ENCODE measurements at regions not wholly inside any gene's neighbourhood (a gene's known extent, or its start where the extent isn't known, plus 50 kb on each side); places are given as distances from the start of the nearest gene placed in this dataset.
A peak's percentile ranks its signal among the peaks of the same experiment; 100 is the strongest.

DNA sequence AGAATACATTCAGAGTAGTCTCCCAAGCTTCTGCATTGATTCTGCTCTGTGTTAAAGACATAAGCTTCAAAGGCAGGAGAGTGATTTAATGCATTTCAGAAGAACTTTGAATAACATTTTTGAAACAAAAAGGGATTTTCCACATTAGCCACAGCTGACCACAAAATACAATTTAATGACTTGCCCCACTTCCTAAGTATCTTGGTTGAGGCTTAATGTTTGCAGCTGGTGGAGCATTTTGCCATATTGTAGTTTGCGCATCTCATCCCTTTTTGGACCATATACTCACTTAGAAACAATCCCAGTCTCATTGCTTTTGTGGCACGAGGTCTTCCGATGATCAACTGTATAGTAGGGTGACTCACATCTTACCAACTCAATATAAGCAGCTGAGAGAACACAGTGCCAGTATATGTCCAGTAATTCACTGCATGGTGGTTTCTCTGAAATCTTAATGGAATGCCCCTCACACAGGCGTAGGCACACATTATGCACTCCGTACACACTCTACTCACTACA lies 455.8 kb upstream of the PTGER4 start:
- Histone ChIP-seq H3K4me3 (no peak overlapping the region), H3K27ac (no peak overlapping the region), H3K36me3 (no peaks in the 10 kb centered on the region), H3K4me1 (peaks cover 0 to 10% (median 0%) of the 10 kb centered on the region in 12 donors), H3K27me3 (no peaks in the 10 kb centered on the region), H3K9me3 (no peaks in the 10 kb centered on the region)
- WGBS, 4 donors: 90 to 98% (median 91%) methylated on average over 5 of the region's 5 CpGs
- intact Hi-C loops (cut with DNase I): no loop called here
- ATAC-seq: no peak
- no peak for DNase-seq
- TF ChIP-seq POLR2A (IDR thresholded peaks at IDR 0.05): no peak
- no peak for TF ChIP-seq CTCF (IDR thresholded peaks at IDR 0.05)

DNA sequence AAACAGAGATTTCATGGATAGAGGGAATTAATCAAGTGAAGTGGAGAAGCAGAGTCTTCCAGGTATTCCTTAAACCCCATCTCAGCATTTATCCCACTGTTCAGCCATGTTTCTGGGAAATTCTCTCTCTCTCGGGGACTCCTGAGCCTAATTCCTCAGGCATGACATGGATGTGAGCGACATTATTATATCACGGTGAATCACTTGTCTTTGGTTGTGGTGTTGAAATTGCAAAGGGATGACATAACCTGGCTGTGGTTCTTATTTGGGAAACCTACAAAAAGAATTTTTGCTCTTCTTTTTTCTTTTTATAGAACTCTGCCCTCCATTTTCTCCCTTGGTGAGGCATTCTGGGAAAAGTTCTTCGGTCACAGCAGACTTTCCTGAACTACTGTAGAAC lies 457.9 kb upstream of the PTGER4 start:
- intact Hi-C loops (cut with DNase I): no loop called here
- no peak for TF ChIP-seq POLR2A (IDR thresholded peaks at IDR 0.05)
- TF ChIP-seq CTCF (IDR thresholded peaks at IDR 0.05): no peak
- Histone ChIP-seq H3K27ac (no peak overlapping the region), H3K4me3 (no peak overlapping the region), H3K4me1 (peaks cover 0 to 10% (median 0%) of the 10 kb centered on the region in 12 donors), H3K36me3 (no peaks in the 10 kb centered on the region), H3K9me3 (no peaks in the 10 kb centered on the region), H3K27me3 (no peaks in the 10 kb centered on the region)
- WGBS, 4 donors: 75 to 87% (median 86%) methylated on average over 4 of the region's 4 CpGs
- DNase-seq (no peak), ATAC-seq (peak in 1 of 4 donors; percentile 62)

- no peak overlapping the region for H3K27ac ChIP-seq
- no peak for ATAC-seq
- intact Hi-C loops (cut with DNase I): no loop called here
- no peak overlapping the region for H3K4me3 ChIP-seq
- no peak for DNase-seq
- no peaks in the 10 kb centered on the region for H3K36me3 ChIP-seq
- no peaks in the 10 kb centered on the region for H3K27me3 ChIP-seq
- no peaks in the 10 kb centered on the region for H3K9me3 ChIP-seq
- 79 to 82% (median 80%) methylated on average over 2 of the region's 2 CpGs for WGBS, 4 donors
- no peak for TF ChIP-seq POLR2A (IDR thresholded peaks at IDR 0.05)
- peaks cover 0 to 10% (median 0%) of the 10 kb centered on the region in 12 donors for H3K4me1 ChIP-seq
These were observed 458.5 kb upstream of the PTGER4 start for GRCh38 chr5:40221255-40221654.

DNA sequence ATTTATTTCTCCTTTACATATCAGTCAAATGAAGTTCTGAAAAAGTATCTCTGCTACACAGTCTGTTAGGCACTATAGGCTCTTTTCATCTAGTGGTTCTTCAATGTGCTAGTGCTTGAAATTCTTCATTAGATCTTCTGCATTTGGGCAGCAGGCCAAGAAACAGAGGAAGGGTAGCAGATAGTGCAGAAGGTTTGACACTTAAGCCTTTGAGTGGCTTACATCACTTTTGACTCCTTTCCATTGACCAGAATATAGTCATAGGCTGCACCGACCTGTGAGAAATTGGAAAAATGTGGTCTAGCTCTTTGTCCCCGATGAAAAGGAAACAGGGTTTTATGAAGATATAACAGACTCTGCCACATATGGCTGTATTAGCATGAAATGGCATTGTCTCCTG lies 459.5 kb upstream of the PTGER4 start:
- no peak overlapping the region for H3K4me3 ChIP-seq
- H3K27ac ChIP-seq: no peak overlapping the region
- no peaks in the 10 kb centered on the region for H3K36me3 ChIP-seq
- peaks cover 0 to 10% (median 0%) of the 10 kb centered on the region in 12 donors for H3K4me1 ChIP-seq
- no peaks in the 10 kb centered on the region for H3K27me3 ChIP-seq
- WGBS, 4 donors: 31 to 40% (median 38%) methylated on average over 2 of the region's 2 CpGs
- TF ChIP-seq POLR2A (IDR thresholded peaks at IDR 0.05) (no peak), CTCF (IDR thresholded peaks at IDR 0.05) (no peak)
- DNase-seq: no peak
- no peaks in the 10 kb centered on the region for H3K9me3 ChIP-seq
- no peak for ATAC-seq
- intact Hi-C loops (cut with DNase I): no loop called here

- no peaks in the 10 kb centered on the region for H3K9me3 ChIP-seq
- H3K27me3 ChIP-seq: no peaks in the 10 kb centered on the region
- no peak for TF ChIP-seq CTCF (IDR thresholded peaks at IDR 0.05)
- no peak for TF ChIP-seq POLR2A (IDR thresholded peaks at IDR 0.05)
- intact Hi-C loops (cut with DNase I): no loop called here
- no peak overlapping the region for H3K27ac ChIP-seq
- ATAC-seq: no peak
- WGBS, 4 donors: 91 to 95% (median 93%) methylated on average over 4 of the region's 4 CpGs
- H3K4me1 ChIP-seq: no peaks in the 10 kb centered on the region
- DNase-seq: no peak
- H3K36me3 ChIP-seq: no peaks in the 10 kb centered on the region
- H3K4me3 ChIP-seq: no peak overlapping the region
These were observed 462.2 kb upstream of the PTGER4 start for GRCh38 chr5:40217553-40217952.

Data from heart left ventricle (tissue), 16 donors.